Smooth muscle cell (in vitro differentiated cells): ENCODE measurements at regions not wholly inside any gene's neighbourhood (a gene's known extent, or its start where the extent isn't known, plus 50 kb on each side); places are given as distances from the start of the nearest gene placed in this dataset.

Experiments
- DNase-seq: peaks from one replicate; lab custom pipeline; 2025; ENCODE audit not compliant: unreplicated experiment; lab: John Stamatoyannopoulos, UW
- H2AFZ ChIP-seq: fragments of 200-600 bp; sonication (generic); 2 replicates; pipeline ENCODE4 v1.6.0; 2016; ENCODE audit warnings: antibody characterized with exemption, low read depth, mild to moderate bottlenecking
- H3F3A ChIP-seq: fragments of 200-600 bp; sonication (generic); 2 replicates; pipeline ENCODE4 v1.6.0; 2017; ENCODE audit warnings: antibody characterized with exemption, low read depth
- H3K27ac ChIP-seq: fragments of 200-600 bp; sonication (generic); 2 replicates; pipeline ENCODE4 v1.5.1; 2016; ENCODE audit warnings: low read depth, mild to moderate bottlenecking
- H3K27me3 ChIP-seq: fragments of 200-600 bp; sonication (generic); 2 replicates; pipeline ENCODE4 v1.6.1; 2016; ENCODE audit warnings: low read depth, mild to moderate bottlenecking
- H3K36me3 ChIP-seq: fragments of 200-600 bp; sonication (generic); 2 replicates; pipeline ENCODE4 v1.5.1; 2016; ENCODE audit warnings: low read depth
- H3K4me1 ChIP-seq: fragments of 200-600 bp; sonication (generic); 2 replicates; pipeline ENCODE4 v1.5.1; 2016; ENCODE audit warnings: low read depth
- H3K4me2 ChIP-seq: fragments of 200-600 bp; sonication (generic); 2 replicates; pipeline ENCODE4 v1.6.0; 2016; ENCODE audit warnings: mild to moderate bottlenecking
- H3K4me3 ChIP-seq: fragments of 200-600 bp; sonication (generic); 2 replicates; pipeline ENCODE4 v1.5.1; 2016; ENCODE audit warnings: mild to moderate bottlenecking
- H3K79me2 ChIP-seq: fragments of 200-600 bp; sonication (generic); 2 replicates; pipeline ENCODE4 v1.6.0; 2016; ENCODE audit warnings: low read depth, mild to moderate bottlenecking
- H3K9ac ChIP-seq: fragments of 200-600 bp; sonication (generic); 2 replicates; pipeline ENCODE4 v1.6.0; 2016; ENCODE audit warnings: low read depth
- H3K9me3 ChIP-seq: fragments of 200-600 bp; sonication (generic); replicated peaks from 2 replicates; pipeline ENCODE4 v1.5.1; 2016; ENCODE audit warnings: low read depth
- H4K20me1 ChIP-seq: fragments of 200-600 bp; sonication (generic); 2 replicates; pipeline ENCODE4 v1.6.0; 2016; ENCODE audit warnings: low read depth
- CTCF ChIP-seq: fragments of 200-600 bp; sonication (generic); IDR thresholded peaks from 2 replicates; pipeline ENCODE4 v1.5.1; 2017; ENCODE audit warnings: borderline replicate concordance, mild to moderate bottlenecking, antibody characterized with exemption; ENCODE audit not compliant: insufficient read depth, poor library complexity, severe bottlenecking
- WGBS: methylation state at CpG from one replicate; pipeline ENCODE4 v1.1.7; 2016; ENCODE audit warnings: low lambda C conversion rate; 5-methylcytosine and 5-hydroxymethylcytosine counted together

- no peak for TF ChIP-seq CTCF
- 92% methylated on average over 11 of the region's 11 CpGs for WGBS
These were observed 80.8 kb upstream of the RNU6ATAC start for GRCh38 chr9:134245179-134245578.

GRCh38 chr9:134247918-134248631 is 78.2 kb upstream of the RXRA start:
- no peaks in the 10 kb centered on the region for H3K36me3 ChIP-seq
- no peaks in the 10 kb centered on the region for H4K20me1 ChIP-seq
- H3K9ac ChIP-seq, result no peak overlapping the region
- H3K27me3 ChIP-seq, result no peaks in the 10 kb centered on the region
- no peak for DNase-seq
- H3K4me3 ChIP-seq, result no peak overlapping the region
- no peaks in the 10 kb centered on the region for H3K79me2 ChIP-seq
- H3K4me1 ChIP-seq, result no peaks in the 10 kb centered on the region
- H3K9me3 ChIP-seq, result peaks cover 4% of the 10 kb centered on the region
- H2AFZ ChIP-seq, result no peak overlapping the region
- 81% methylated on average over 5 of the region's 5 CpGs for WGBS
- no peak for TF ChIP-seq CTCF
- H3F3A ChIP-seq, result no peaks in the 10 kb centered on the region
- no peak overlapping the region for H3K27ac ChIP-seq
- H3K4me2 ChIP-seq, result no peak overlapping the region

More at GRCh38 chr9:134245179-134245578, 80.8 kb upstream of the RNU6ATAC start:
- Histone ChIP-seq H2AFZ (no peak overlapping the region), H3K9me3 (peaks cover 4% of the 10 kb centered on the region), H3F3A (no peaks in the 10 kb centered on the region), H3K4me3 (no peak overlapping the region), H3K4me1 (no peaks in the 10 kb centered on the region), H3K4me2 (no peak overlapping the region), H3K79me2 (no peaks in the 10 kb centered on the region), H3K27ac (no peak overlapping the region), H3K36me3 (no peaks in the 10 kb centered on the region), H4K20me1 (no peaks in the 10 kb centered on the region), H3K27me3 (no peaks in the 10 kb centered on the region), H3K9ac (no peak overlapping the region)
- DNase-seq, result no peak

- Histone ChIP-seq H3K4me3 (no peak overlapping the region), H3K27me3 (no peaks in the 10 kb centered on the region), H2AFZ (no peak overlapping the region), H3K9me3 (peaks cover 4% of the 10 kb centered on the region), H3K4me1 (no peaks in the 10 kb centered on the region), H3F3A (no peaks in the 10 kb centered on the region), H3K79me2 (no peaks in the 10 kb centered on the region), H4K20me1 (no peaks in the 10 kb centered on the region), H3K4me2 (no peak overlapping the region), H3K27ac (no peak overlapping the region), H3K9ac (no peak overlapping the region), H3K36me3 (no peaks in the 10 kb centered on the region)
- TF ChIP-seq CTCF, result no peak
- DNase-seq, result no peak
- WGBS, result 93% methylated on average over 33 of the region's 33 CpGs
These were observed 74.8 kb upstream of the RXRA start for GRCh38 chr9:134251296-134252069.
